HG03060 (cell line): ENCODE measurements at regions not wholly inside any gene's neighbourhood (a gene's known extent, or its start where the extent isn't known, plus 50 kb on each side); places are given as distances from the start of the nearest gene placed in this dataset.

Experiments used
- ATAC-seq: cut with Tn5 transposase; IDR thresholded peaks from one replicate; pipeline ENCODE4 v1.9.1; 2021; ENCODE audit warnings: low read depth, moderate number of reproducible peaks; ENCODE audit not compliant: unreplicated experiment

DNA sequence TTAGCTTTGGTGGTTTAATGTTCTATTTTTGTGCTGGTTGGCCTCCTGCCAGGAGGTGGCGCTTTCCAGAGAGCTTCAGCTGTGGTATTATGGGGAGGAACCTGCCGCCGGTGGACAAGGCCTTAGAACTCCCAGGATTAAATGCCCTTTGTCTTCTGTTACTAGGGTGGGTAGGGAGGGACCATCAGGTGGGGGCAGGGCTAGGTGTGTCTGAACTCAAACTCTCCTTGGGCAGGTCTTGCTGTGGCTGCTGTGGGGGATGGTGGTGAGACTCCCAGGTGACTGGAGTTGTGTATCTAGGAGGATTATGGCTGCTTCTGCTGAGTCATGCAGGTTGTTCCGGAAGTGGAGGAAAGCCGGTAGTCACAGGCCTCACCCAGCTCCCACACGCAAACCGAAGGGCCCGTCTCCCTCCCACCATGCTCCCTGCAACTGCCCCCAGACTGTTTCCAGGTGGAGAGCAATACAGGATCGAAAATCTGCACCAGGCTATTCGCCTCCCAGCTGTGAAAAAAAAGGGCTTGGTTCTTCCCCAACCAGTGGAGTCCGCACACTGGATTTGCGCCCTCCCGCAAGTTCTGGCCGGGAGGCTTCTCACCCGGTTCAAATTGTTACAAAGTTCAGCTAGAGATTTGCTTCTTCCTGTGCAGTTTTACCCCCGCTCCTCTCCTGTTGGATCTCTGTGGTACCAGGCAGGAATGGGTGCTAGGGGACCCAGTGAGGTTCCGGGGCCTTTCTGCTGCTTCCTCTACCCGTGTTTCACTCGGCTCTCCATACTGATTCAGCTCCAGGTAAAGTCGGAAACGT is 220.5 kb downstream of the CENPF start:
- no peak for ATAC-seq

DNA sequence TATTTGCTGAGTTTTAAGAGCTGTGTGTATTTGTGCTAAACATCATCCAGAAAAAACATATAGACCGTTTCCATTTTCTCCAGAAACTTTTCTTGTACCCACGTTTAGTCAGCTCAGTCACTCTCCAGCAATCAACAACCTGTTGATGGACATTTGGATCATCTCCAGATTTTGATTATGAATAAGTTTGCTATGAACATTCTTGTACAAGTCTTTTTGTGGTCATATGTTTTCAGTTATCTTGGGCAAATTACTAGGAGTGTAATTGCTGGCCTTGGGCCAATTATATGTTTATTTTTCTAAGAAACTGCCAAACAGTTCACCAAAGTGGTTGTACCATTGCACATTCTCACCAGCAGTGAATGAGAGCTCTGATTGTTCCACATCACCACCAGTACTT is 221.8 kb downstream of the CENPF start:
- no peak for ATAC-seq

DNA sequence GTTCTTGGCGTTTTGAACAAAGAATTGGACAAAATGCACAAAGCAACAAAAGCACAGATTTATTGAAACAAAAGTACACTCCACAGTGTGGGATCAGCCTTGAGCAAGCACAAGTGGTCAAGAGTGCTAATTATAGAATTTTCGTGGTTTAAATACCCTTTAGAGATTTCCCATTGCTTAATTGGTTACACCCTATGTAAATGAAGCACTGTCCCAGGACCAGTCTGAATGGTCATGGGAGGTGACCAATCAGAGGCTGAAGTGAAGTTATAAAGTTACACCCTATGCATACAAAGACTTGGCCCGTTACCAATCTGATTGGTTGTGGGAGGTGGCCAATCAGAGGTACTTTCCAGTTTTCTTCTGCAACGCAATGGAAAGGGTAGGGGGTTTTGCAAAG is 223.6 kb downstream of the CENPF start:
- no peak for ATAC-seq

DNA sequence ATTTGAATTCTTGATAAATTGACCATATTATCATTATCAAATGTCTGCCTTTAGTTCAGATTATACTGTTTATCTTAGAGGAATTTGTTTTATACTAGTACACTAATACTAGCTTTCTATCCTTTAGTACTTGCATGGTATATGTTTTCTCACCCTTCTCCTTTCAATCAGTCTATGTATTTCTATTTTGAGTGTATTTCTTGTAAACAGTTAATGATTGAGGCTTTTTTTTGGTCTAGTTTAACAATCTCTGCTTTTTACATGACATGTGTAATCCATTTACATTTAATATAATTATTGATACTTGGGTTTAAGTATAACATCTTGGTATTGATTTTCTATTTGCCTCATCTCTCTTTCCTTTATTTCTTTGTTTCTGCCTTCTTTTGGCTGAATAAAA is 224.9 kb downstream of the CENPF start:
- no peak for ATAC-seq

DNA sequence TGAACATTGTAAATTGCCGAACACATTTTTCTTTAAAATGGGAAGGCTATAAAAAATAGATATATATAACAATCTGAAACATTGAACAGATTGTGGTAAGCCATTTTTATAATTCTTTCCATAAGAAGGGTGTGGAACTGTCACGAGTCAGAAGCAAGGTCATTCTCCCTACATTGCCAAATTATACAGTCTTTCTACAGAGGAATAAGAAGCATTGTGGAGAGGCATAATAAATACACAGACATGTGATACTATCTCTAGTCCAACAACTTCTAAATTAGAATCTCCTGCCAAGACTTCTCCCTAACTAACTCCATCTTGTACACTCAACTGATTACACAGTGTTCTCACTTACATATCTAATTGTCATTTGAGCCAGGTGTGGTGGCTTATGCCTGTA is 227.9 kb downstream of the CENPF start:
- ATAC-seq: no peak

DNA sequence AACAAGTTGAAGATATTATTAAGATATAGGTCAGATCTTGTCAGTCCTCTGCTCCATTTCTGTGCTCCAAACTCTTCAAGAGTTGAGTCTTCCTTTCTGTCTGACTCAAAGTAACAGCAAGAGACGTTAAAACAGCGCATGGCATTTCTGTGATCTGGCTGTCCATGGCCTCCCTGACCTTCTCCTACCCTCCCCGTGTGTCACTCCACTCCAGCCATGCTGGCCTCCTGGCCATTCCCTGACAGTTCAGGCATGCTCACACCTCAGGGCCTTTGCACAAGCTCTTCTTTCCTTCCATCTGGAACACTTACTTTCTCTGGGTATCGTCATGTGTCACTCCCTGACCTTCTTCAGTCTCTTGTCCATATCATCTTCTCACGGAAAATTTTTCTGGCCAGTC is 229.0 kb downstream of the CENPF start:
- ATAC-seq: no peak

DNA sequence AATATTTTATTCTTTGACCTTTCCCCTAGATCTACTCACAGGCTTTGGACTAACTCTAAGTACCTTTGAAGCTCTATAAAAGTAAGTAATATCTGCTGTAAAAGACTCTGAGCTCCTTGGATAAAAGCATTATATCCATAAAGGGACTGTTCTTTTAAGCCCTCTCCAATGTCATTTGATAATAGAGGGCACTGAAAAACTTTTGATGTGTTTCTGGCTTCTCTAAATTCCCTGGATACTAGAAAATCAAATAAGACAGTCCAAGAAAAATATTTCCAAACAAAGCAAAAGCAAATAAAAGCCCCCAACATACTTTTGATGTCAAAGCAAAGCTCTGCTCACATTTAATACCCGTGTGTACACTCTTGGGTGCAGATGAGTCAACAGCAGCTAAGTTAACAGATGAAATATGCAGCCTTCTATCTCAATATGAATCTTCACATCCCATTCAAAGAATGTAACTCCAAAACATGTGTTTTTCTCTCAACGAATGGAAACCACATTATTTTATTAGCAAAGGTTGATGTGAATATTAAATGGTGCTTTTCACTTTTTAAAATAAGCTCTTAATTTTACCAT is 230.3 kb downstream of the CENPF start:
- ATAC-seq: no peak

DNA sequence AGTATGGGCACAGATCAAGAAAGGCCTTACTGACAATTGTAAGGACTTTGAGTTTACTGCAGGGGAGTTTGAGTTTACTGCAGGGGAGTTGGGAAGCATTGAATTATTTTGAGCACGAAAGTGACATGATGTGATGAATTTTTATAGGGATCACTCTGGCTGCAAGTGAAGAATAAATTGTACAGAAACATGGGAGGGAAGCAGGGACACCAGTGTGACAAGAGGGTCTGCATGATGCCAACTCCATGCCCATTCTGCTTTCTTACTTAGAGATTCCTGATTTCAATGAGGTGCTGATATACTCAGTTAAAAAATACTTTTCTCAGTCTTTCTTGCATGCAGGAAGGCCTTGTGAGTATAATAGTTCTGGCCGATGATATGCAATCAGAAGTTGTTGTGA is 234.4 kb downstream of the CENPF start:
- no peak for ATAC-seq

DNA sequence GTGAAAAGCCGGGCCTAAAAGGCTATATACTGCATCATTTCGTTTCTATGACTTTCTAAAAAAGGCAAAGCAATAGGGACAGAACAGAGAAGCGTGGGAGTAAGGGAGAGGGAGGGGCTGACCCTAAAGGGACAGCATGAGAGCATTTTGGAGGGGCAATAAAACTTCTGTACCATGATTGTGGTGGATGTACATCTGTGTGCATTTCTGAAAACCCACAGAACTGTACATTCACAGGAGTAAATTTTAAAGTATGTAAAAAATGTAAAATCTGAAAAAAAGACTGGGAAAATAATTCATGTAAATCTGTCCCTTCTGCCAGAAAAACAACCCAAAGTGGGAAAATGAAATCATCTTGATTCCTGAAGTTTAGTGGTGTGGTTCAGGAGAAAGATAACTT is 235.4 kb downstream of the CENPF start:
- ATAC-seq: no peak

DNA sequence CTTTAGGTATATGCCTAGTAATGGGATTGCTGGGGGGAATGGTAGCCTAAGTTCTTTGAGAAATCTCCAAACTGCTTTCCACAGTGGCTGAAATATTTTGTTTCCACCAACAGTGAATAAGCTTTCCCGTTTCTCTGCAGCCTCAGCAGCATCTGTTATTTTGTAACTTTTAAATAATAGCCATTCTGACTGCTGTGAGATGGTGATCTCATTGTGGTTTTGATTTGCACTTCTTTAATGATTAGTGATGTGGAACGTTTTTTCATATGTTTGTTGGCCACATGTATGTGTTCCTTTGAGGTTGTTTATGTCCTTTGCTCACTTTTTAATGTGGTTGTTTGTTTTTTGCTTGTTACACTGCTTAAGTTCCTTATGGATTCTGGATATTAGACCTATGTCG is 237.4 kb downstream of the CENPF start:
- no peak for ATAC-seq

DNA sequence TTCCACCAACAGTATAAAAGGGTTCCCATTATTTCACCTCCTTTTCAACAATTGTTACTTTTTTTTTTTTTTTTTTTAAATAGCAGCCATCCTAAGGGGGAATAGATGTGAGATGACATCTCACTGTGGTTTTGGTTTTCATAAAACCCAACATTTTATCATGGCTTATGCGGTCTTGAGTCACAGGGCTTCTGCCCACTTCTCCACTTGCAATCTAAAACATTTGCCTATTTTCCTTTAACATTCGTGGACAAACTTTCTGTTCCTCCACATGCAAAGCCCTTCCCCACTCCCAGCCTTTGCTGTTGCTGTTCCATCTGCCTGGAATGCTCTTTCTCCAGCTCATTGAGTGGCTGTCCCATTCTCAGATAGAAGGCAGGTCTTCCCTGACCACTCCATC is 239.7 kb upstream of the KCNK2 start:
- ATAC-seq: no peak

DNA sequence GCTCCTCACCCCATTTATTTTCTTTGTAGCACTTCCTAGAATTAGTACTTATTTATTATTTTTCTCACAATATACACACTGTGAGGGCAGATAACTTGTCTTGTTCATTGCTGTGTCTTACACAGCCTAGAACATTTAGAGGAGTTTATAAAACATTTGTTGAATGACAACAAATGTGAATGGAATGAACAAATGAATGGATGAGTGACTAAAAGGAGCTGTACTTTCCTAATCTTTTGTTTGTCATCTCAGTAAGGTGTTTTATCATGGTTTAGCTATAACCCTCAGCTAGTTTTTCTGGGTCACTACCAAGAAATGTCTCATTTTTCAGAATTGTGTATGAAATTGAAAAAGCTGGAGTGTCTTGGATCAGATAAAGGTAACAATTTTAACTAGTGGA is 239.3 kb upstream of the KCNK2 start:
- no peak for ATAC-seq

DNA sequence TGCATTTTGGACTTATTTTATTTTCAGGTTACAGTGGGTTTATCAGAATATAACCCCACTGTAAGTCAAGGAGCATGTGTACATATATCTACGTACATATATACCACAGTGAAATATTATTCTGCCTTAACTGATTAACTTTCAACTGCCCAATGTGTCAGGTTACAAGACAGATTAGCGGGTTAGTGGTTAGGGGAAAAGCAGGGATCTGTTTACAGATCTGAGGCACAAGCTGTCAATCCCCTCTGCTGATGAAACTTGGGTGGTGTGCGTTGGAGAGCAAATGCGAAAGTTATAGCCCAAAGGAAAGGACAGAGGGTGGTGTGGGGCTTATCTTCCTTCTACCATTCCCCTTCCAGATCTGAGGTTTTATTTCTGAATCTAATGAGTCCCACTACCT is 238.2 kb upstream of the KCNK2 start:
- no peak for ATAC-seq

DNA sequence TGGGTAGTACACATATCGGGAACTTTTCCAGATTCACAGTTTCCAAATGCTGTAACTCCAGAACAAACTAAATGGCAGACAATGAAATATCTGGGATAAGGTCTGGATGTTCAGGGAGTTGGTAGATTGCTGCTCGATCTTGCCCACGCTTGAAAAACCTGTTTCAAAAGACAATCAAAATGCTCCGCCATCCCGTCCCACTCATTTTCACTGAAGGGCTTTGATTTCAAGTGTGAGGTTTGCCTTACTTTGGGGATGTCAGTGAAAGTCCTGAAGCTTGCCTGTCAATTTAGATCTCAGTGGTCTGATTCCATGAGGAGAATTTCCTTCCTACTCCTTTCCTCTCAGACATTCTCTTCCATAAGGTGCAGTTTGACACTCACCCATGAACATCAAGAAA is 236.3 kb upstream of the KCNK2 start:
- ATAC-seq: no peak

DNA sequence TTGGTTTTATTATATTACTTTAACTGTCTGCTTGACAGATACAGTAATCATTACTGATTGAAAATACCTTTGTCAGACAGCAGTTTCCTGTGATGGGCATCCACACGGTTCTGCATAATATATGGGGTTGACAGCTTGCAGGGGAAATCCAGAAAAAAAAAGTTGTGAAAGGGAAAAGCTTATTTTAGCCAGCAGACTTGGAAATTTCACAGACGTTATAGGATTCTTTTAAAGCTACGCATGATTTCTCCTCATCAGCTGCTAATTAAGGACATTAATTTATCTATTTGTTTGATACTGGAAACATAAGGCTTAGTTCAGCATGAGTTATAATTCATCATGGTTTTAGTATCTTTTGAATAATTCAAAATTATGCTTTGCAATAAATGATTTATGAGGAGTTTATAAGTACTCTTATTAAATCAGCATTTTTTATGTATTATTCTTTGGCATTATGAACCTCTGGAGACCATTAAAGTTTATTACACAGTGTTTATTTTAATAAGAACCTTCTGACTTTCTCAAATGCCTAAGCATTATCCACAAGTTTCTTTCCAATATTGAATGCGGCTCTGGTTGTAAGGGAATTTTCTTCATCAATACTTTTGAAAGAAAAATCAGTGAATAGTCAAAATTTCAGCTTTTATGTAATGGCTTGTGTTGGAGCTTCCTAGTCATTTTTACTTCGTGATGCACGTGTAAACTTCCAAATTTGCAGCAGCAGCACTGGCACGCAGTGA is 235.3 kb upstream of the KCNK2 start:
- ATAC-seq: no peak

DNA sequence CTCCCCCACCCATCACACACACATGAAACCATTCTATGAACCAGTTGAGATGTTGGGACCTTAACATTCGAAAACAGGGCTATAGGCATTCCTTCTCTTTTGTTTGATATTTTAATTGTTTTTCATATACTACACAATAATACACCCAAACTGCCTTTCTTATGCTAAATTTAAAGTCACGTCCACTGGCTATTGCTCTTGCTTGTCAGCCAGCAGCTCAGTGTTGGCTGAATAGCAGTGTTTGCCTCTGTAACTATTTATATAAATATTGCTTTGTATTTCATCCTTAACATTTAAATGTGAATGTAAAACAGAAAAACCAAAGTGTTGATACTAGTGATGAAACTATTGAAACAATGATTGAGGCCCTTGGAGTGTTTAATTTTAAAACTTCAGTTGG is 234.4 kb upstream of the KCNK2 start:
- no peak for ATAC-seq

DNA sequence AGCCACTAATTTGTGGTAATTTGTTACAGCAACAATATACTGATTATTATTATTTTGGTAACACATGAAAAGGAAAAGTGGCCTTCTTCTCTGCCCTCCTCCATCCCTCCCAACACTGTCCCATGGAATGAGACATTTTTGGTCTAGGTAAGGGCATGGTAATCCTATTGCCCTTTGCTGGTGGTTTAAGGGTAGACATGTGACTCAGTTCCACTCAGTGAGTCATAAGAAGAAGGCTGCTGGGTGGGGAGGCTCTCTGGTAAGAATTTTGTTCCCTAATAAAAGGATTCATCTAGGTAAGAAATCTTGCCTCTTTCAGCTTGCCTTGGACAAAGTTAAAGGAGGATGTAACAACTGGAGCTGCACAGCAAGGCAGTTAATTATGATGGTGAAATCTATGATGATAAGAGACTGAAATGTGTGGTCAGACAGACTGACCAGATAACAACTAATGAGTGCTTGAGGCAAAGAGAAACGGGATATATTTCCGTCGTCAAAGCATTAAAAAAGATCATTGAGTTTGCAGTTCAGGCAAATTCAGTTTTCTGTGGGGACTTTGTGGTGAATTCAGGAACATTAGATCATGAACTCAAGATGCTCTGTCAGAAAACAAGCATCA is 232.0 kb upstream of the KCNK2 start:
- no peak for ATAC-seq

DNA sequence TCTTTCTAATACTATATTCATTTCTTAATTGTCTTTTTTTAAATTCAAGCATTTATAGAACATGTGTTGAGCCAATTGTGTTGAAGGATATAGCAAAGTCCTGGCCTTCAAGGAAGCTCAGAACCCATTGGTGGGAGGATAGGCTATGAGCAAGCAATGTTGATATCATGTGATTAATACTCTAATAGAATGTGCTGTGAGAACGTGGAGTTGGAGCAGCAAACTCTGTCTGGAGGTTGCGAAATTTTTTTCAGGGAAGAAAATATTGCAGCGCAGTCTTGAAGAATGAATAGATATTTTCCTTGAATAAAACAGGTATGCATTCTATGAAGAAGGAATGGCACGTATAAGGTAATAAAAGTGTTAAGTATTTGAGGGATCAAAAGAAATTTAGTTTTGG is 229.2 kb upstream of the KCNK2 start:
- ATAC-seq: no peak

DNA sequence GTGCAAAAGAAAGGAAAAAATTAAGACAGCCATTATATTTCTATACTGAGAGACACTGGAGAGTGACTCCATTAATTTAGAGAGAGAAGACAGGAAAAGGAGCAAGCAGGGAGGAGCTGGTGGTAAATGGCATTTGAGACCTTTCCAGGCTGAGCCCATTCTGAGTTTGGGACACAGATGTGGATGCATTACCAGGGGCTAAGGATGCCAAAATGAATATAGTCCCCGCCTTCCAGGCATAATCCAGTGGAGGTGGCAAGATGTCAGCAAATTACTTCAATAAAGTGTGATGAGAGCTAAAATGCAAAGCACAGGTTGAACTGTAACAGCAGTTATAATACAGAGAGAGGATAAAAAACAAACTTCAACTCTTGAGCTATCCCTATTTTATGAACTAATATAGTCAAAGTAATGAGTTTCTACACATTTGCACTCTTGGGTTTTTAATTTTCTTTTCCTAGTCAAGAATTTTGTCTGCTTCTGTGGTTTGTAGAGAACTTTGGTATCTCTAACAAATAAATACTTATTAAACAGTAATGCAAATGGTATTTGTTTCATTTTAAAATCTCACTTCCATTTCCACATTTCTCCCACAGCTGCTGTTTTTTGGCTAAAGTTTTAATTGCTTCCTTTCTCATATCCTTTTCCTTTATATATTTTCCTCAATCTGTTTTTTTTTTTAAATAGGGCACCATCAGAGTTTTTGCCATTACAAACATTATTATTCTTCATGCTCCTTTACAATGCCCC is 228.2 kb upstream of the KCNK2 start:
- ATAC-seq: no peak

DNA sequence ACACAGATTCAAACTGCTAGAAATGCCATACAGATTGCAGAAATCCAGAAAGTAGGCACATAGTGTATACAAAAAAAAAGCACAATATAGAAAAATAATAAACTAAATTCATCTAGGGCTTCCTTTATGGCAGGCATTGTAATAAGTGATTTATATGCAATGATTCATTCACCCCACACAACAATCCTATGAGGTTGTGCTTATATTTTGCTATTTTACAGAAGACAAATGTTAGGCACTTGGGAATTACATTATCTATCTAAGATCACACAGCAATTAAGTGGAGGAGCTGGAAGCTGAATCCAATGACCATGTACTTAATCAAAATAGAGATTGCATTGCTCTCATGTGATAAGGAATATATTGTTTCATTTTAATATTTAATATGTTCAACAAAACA is 225.7 kb upstream of the KCNK2 start:
- ATAC-seq: no peak

DNA sequence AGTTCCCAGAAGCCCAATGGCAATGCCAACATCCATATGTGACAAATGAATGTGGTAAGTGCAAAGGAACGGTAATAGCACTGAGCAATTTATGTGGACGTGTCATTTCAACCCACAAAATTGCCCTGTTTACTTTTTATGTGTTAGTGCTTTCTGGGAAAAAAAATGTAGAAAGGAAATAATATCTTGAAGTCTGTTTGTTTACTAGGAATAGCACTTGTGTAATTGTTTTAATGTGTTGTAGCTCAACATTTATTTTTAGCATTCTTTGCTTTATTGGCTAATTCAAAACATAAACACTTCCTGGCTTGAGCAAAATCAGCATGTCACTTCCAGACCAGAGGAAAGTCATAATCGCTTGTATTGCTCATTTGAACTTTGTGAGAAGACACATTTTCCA is 224.8 kb upstream of the KCNK2 start:
- ATAC-seq: no peak
